Fibroblast of peridontal ligament (primary cell): ENCODE measurements at regions not wholly inside any gene's neighbourhood (a gene's known extent, or its start where the extent isn't known, plus 50 kb on each side); places are given as distances from the start of the nearest gene placed in this dataset.
A peak's percentile ranks its signal among the peaks of the same experiment; 100 is the strongest.

Experiments
- DNase-seq: peaks from one replicate; pipeline ENCODE4 v3.0.0-alpha.2; 2010; ENCODE audit errors: extremely low read depth

DNA sequence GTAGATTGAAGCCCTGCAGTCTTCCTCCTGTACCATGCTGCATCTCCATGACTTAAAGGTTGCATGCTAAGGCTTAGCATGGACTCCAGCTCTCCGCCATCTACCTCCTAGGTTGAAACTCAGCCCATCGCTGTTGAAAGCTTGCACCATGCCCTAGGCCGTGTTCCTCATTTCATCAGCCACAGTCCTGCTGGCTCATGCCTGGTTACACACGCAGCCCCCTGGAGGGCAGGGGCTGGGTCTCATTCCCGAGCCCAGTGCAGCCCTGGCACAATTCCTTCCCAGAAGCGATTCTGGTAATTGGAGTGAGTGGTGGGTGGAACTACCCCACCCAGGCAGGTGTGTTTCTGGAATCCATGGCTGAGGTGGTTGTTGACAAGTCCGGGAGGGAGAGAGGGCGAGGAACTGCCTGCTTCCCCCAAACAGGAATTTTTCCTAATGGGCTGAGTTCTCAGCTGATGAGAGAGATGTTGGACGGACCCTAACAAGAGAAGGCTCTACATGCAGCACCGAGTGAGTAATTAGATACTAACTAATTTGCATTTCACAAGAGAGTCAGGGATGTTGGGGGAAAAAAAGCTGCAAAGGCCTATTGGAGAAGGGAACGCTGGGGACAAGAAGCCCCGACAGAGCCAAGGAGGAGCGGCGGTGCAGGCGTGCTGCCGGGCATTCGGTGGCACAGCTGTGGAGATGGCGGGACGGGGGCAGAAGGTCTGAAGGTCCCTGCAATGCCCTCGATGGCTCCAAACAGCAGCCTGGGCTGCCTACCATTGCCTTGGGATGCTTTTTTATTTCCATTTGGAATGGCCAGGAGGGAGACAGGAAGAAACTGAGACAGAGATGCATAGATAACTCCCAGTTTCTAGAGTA lies 92.3 kb upstream of the TLE3 start:
- no peak for DNase-seq

- DNase-seq: no peak
These were observed 90.6 kb upstream of the TLE3 start for GRCh38 chr15:70188286-70188685.

DNA sequence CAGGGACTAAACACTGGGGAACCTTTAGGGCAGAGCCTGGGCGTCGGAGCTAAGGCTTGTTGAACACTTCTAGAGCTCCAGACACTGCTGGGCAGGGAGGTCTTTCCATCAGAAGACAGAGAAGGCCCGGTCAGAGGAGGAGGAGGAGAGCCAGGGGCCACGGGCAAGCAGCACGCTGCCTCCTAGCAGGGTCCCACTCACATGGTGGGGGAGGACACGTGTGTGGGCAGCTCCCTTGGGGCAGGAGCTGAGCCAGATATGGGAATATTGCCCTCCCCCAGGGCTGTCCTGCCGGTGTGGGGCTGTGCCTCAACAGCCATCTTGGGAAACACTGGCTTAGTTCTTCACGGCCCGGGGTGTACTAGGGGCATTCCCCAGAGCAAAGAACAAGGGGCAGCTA lies 89.6 kb upstream of the TLE3 start:
- no peak for DNase-seq

DNA sequence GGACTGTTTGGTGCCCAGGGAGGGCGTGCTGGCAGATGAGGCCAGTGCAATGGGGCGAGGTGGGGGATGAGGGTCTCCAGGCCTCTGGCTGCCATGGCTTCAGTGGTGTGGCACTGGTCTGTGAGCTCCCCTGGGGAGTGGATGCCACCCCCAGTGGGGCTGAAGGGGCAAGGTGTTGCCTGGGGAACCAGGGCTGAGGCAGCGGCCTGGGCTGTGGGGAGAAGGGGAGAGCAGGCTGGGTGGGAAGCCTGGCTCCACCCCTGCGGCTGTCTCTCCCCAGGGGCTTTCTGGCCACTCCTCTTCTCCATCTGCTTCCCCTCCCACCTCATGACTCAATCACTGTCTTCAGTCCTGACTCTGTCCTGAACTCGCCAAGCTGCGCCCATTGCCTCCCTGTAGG lies 88.4 kb upstream of the TLE3 start:
- DNase-seq: no peak

DNA sequence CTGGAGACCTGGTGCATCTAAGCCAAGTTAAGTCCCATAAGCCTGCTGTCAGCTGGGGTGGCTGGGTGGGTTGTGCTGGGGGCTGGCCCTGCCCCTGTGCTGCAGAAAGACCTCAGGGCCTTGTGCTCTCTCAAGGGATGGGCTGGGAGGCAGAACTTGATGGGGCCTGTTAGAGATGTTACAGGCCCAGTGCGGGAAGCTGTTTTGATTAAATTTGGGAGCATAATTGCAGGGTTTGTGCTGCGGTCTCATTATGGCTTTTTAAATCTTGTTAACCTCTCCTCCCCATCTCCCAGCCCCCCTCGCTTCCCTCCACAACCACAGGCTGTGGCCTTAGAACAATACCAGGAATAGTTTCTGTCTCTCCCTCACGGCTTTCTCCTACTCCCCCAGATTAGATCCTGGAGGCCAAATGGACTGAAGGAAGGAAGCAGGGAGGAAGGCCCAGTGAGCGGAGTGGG lies 87.6 kb upstream of the TLE3 start:
- DNase-seq: peak; percentile 9

DNA sequence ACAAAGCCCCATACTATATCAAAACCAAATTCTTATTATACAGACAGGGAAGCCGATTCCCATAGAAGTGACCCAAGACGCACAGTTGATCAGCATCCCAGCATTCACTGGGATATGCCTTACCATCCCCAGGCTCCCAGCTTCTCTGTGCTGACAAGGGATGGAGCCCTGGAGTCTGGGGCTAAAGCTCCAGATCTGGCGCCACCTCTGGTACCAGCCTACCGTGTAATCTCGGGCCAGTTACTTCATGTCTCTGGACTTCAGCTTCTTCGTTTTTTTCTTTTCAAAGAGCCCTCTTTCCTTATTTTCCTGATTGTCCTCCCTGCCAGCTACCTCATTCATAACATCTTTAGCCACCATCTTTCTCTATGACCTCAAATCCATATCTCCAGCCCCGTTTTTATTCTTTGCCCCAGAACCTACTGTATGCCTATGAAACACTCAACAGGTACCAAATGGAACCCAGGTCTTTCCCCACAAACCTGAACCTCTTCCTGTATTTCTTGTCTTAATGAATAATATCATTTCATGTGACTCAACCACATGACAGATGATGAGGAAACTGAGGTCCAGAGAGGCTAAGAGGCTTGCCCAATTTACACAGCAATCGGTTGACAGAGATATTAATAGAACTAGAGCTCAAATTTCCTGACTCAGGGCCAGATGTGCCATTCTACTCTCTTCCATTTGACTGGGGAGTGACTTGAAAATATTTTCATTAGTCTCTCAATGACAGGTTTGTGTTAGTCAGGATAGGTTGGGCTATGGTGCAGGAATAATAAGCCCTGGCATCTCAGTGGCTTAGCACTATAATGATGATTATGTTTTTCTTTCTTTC lies 85.4 kb upstream of the TLE3 start:
- DNase-seq: no peak

DNA sequence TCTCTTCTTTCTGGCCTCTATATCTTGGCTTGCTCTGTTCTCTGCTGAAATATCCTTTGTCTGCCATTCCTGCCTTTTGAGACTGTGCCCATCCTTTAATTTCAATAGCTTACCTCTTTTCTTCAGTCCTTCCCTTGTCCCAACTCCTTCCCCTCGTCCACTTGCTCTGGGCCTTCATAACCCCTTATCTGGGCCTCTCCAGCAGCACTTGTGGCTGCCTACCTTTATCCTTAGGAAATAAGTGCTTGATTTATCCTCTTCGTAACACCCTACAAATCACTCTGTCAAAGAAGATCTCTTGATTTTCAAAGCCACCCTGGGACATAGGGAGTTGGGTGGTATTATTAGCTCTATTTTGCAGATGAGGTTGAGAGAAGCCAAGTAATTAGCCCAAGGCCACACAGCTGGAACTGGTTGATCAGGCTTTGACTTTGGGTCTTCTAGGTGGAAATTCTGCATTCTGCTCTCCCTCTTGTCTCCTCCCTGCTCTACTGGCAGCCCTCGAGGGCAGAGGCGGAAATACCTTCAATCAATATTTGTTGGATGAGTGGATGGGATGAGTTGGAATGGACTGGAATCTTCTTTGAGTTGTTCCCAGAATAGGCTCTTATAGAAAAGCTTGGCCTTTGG lies 84.0 kb upstream of the TLE3 start:
- DNase-seq: no peak

GRCh38 chr15:70180186-70180875 lies 82.6 kb upstream of the TLE3 start:
- no peak for DNase-seq

DNA sequence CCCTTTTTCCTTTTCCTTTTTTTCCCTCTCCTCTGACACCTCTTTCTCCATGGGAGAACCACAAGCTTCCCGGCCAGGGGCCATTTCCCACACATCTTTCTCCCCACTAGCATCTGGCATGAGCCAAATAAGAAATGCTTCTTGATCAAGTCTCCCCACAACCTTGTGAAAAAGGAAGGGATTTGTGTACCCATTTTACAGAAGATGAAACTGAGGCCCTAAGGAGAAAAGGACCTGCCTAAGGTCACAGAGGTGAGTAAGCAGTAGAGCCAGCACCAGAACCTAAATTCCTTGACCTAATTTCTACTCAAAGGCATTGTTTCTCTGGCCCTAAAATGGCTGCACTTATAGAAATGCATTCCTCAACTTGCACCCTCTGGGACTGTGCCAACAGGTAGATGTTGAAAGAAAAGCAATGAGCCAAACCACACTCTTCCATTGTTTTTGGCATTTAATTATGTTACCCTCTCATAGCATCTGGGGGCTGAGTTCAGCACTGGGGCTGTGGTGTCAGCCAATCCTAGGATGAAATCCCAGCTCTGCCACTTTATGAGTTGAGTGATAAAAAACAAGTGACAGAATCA lies 81.7 kb upstream of the TLE3 start:
- no peak for DNase-seq

- no peak for DNase-seq
These were observed 80.8 kb upstream of the TLE3 start for GRCh38 chr15:70178335-70179084.

DNA sequence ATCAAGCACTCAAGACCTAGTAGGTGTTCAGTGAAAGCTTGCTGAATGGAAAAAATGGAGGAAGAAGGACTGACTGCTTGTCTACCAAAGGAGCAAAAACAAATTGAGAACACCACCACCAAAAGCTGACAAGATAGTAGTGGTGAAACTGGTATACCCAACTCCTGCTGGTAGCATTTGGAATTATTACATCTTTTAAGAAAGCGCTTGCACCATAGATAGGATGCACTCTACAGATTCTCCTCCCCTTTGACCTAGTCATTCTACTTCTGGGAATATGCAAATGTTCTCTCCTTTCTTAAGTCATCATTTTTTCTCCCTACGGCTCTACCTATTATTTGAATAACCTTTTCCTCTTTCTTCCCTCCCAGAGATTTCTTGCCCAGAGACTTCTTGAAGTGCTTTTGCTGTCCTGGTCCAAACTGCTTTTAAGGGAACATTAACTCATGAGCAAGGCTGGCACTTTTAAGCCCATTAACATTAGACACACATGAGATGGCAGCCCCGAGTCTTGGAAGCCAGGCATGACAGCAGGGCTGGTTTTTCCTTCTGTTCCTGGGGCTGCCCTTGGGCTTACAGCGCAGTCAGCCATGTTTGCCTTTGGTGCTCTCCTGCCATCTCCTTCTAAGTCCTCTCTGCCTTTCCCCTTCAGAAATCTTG lies 75.0 kb upstream of the TLE3 start:
- DNase-seq: no peak

DNA sequence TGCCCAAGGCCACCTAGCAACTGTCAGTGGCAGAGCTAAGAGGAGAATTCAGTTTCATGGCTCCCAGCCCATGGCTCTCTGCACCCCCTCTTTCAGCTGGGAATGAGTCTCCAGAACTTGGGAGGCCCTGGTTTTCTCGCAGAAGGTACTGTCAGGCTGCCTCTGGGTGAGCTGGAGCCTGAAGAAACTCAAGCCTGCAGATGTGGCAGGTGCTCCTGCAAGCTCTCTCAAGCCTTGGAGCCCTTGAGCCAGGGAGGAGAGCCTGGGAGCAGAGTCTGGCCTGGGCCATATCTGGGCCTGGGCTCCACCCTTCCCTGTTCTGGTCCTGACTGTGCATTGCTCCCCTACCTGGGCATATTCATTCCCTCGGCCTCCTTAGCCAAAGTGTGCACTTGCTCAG lies 74.4 kb upstream of the TLE3 start:
- DNase-seq: no peak

DNA sequence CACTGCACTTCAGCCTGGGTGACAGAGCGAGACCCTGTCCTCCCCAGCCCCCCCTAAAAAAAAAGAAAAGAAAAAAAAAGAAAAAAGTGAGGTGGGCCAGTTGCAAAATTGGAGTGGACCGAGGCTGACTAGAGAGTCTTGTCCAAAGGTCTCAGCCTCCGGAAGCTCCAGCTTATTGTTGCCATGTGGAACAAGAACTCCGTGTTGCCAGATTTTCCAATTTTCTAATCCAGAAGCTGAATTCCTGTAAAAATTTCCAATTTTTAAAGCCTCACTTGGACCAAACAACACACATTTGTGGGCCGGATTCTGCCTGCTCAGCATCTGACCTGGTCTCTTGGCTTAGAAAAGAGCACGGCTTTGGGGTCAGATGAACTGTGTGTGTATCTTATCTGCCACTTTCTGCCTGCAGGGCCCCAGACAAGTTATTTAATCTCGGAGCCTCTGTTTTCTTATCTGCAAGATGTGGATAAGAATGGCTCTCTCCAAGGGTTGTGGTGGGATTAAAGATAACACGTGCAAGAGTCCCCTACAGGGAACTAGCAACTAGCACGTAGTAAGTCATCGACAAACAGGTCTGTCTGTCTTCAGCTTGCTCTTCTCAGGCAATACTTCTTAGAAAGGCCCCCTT lies 73.7 kb upstream of the TLE3 start:
- DNase-seq: no peak

- DNase-seq: no peak
These were observed 72.5 kb upstream of the TLE3 start for GRCh38 chr15:70170096-70170699.

- no peak for DNase-seq
These were observed 71.4 kb upstream of the TLE3 start for GRCh38 chr15:70169147-70169546.

DNA sequence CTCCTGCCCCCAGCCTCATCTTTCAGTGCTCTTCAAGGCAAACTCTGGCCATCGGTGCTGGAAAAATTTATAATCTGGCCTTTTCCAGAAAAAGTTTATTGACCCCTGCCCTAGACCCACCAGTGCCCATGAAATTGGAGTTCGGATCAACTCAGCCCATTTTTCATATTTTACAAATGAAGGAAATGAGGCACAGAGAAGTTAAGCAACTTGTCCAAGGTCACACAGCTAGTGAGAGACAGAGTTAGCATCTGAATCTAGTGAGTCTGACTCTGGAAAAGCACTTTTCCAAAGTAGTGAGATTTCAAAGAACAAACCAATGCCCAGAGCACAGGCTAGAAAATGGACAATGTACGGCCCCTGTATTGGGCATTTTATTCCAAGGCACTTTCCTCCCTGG lies 69.4 kb upstream of the TLE3 start:
- DNase-seq: no peak

DNA sequence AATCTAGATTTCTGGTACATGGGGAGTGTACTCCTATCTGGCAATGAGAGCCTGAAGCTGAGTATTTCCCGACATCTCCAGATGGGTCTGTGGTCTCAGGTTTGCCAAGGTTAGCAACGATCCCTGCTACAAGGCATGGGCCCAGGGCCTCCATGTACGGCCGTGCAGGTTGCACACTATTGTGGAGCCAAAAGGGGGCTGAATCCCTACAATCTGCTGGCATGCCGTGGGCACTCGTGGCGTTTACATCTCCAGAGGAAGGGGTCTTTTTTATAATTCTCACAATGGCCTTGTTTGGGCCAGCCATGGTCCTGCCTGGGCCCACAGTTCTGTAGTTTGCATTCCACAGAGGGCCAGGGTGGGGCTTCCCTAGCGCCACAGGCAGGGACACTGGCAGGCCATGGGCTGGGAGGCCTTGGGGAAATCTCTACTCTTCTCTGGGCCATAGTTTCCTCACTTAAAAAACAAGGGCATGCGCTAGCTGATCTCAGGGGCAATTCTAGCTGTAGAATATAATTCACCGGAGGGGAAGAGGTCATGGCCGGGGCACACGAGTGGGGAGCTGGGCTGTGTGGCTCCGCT lies 68.9 kb upstream of the TLE3 start:
- DNase-seq: no peak

GRCh38 chr15:70165716-70166284 lies 68.1 kb upstream of the TLE3 start:
- no peak for DNase-seq
